Aorta (tissue), 5 donors: ENCODE measurements at regions not wholly inside any gene's neighbourhood (a gene's known extent, or its start where the extent isn't known, plus 50 kb on each side); places are given as distances from the start of the nearest gene placed in this dataset.

Source experiments
- ATAC-seq: fragments of 200-7000 bp; cut with Tn5 transposase; one replicate; pipeline ENCODE4 v1.9.1; 2022; ENCODE audit warnings: moderate library complexity; ENCODE audit not compliant: low FRiP score
- DNase-seq, 2 donors: peaks; one replicate each; pipeline ENCODE4 v3.0.0-alpha.2; 2020
- H3K27ac ChIP-seq, 2 donors: one replicate each; pipeline ENCODE4 v1.5.1; 2013; ENCODE audit warnings: low read length in 2 of 2, mild to moderate bottlenecking in 2 of 2, moderate library complexity in 2 of 2, control low read depth in 1 of 2, inconsistent platforms in 1 of 2, low read depth in 1 of 2
- H3K27me3 ChIP-seq, 2 donors: one replicate each; pipeline ENCODE4 v1.6.1; 2013; ENCODE audit warnings: control low read depth in 1 of 2, low read length in 1 of 2, mild to moderate bottlenecking in 1 of 2, moderate library complexity in 1 of 2; ENCODE audit not compliant: insufficient read depth in 2 of 2, control insufficient read depth in 1 of 2
- H3K36me3 ChIP-seq, 2 donors: one replicate each; pipeline ENCODE4 v1.6.1; 2013; ENCODE audit warnings: control low read depth in 1 of 2, low read length in 1 of 2, mild to moderate bottlenecking in 1 of 2; ENCODE audit not compliant: insufficient read depth in 2 of 2, control insufficient read depth in 1 of 2
- H3K4me1 ChIP-seq, 2 donors: one replicate each; pipeline ENCODE4 v1.6.1; 2013; ENCODE audit warnings: low read length in 2 of 2, control low read depth in 1 of 2, mild to moderate bottlenecking in 1 of 2, moderate library complexity in 1 of 2; ENCODE audit not compliant: insufficient read depth in 2 of 2, control insufficient read depth in 1 of 2
- H3K4me3 ChIP-seq, 2 donors: one replicate each; pipeline ENCODE4 v1.5.1; 2013; ENCODE audit warnings: low read length in 2 of 2, control low read depth in 1 of 2, mild to moderate bottlenecking in 1 of 2
- H3K9me3 ChIP-seq: one replicate; pipeline ENCODE4 v1.6.1; 2013; ENCODE audit warnings: mild to moderate bottlenecking, low read length; ENCODE audit not compliant: control insufficient read depth
- WGBS, 2 donors: extraction: QIAGEN DNeasy Blood & Tissue Kit; methylation state at CpG; one replicate each; pipeline ENCODE4 v1.1.7; 2013; 5-methylcytosine and 5-hydroxymethylcytosine counted together
- intact Hi-C, 2 donors: fragments of 100-400 bp; cut with DNase I; formaldehyde crosslinking; loops; one replicate each; pipeline versions ENCODE4 v1.14.2 to v1.15.0; 2022
- donor health status: healthy with polysubstance abuse.
- donor health status: Bipolar disorder and iron deficiency.
- donor health status: DM: no; HTN: no; CAD: no.
- donor health status: DM: no; HTN: no; CAD: no.
- donor health status: DM: yes; HTN: yes; CAD: no.

- 98 to 99% methylated on average over 3 of the region's 3 CpGs for WGBS, 2 donors
Measured at GRCh38 chr15:47932261-47932660, 188.5 kb upstream of the SLC24A5 start.

GRCh38 chr15:47932951-47933641, 187.7 kb upstream of the SLC24A5 start:
- Histone ChIP-seq H3K27me3 (no peaks in the 10 kb centered on the region), H3K9me3 (no peaks in the 10 kb centered on the region), H3K4me1 (no peaks in the 10 kb centered on the region), H3K4me3 (no peak overlapping the region), H3K36me3 (no peaks in the 10 kb centered on the region), H3K27ac (no peak overlapping the region)
- WGBS, 2 donors = 64 to 66% methylated on average over 6 of the region's 6 CpGs
- no peak for DNase-seq
- no peak for ATAC-seq
- intact Hi-C loops = loop anchor here in 1 of 2 donors (10.0 kb wide), 1 partner anchor 128 kb away; no protein-coding TSS in a partner anchor

More at GRCh38 chr15:47932261-47932660, 188.5 kb upstream of the SLC24A5 start:
- Histone ChIP-seq H3K27me3 (no peaks in the 10 kb centered on the region), H3K27ac (no peak overlapping the region), H3K36me3 (no peaks in the 10 kb centered on the region), H3K4me3 (no peak overlapping the region), H3K4me1 (no peaks in the 10 kb centered on the region), H3K9me3 (no peaks in the 10 kb centered on the region)
- intact Hi-C loops = loop anchor here in 1 of 2 donors (10.0 kb wide), 1 partner anchor 127 kb away; no protein-coding TSS in a partner anchor
- ATAC-seq = no peak
- DNase-seq = no peak

GRCh38 chr15:47933865-47934264, 186.9 kb upstream of the SLC24A5 start:
- Histone ChIP-seq H3K36me3 (no peaks in the 10 kb centered on the region), H3K27me3 (no peaks in the 10 kb centered on the region), H3K9me3 (no peaks in the 10 kb centered on the region), H3K4me1 (no peaks in the 10 kb centered on the region), H3K4me3 (no peak overlapping the region), H3K27ac (no peak overlapping the region)
- intact Hi-C loops = loop anchor here in 1 of 2 donors (10.0 kb wide), 1 partner anchor 129 kb away; no protein-coding TSS in a partner anchor
- WGBS, 2 donors = 96 to 100% methylated on average over 3 of the region's 3 CpGs
- no peak for ATAC-seq
- DNase-seq = no peak

GRCh38 chr15:47934342-47934741, 186.4 kb upstream of the SLC24A5 start:
- ATAC-seq (no peak), DNase-seq (no peak)
- intact Hi-C loops = loop anchor here in 1 of 2 donors (10.0 kb wide), 1 partner anchor 130 kb away; no protein-coding TSS in a partner anchor
- H3K4me1 ChIP-seq = no peaks in the 10 kb centered on the region
- no peak overlapping the region for H3K27ac ChIP-seq
- H3K4me3 ChIP-seq = no peak overlapping the region
- no peaks in the 10 kb centered on the region for H3K9me3 ChIP-seq
- H3K36me3 ChIP-seq = no peaks in the 10 kb centered on the region
- no peaks in the 10 kb centered on the region for H3K27me3 ChIP-seq

GRCh38 chr15:47937834-47938233, 183.0 kb upstream of the SLC24A5 start:
- intact Hi-C loops = loop anchor here in 1 of 2 donors (10.0 kb wide), 1 partner anchor 133 kb away; no protein-coding TSS in a partner anchor
- no peaks in the 10 kb centered on the region for H3K27me3 ChIP-seq
- no peak for ATAC-seq

GRCh38 chr15:47944637-47945288, 176.0 kb upstream of the SLC24A5 start:
- intact Hi-C loops = no loop called here
- Histone ChIP-seq H3K9me3 (no peaks in the 10 kb centered on the region), H3K4me3 (no peak overlapping the region), H3K36me3 (no peaks in the 10 kb centered on the region), H3K27ac (no peak overlapping the region), H3K4me1 (no peaks in the 10 kb centered on the region), H3K27me3 (no peaks in the 10 kb centered on the region)
- 85 to 86% methylated on average over 5 of the region's 5 CpGs for WGBS, 2 donors
- DNase-seq (no peak), ATAC-seq (no peak)

More at GRCh38 chr15:47937834-47938233, 183.0 kb upstream of the SLC24A5 start:
- no peak overlapping the region for H3K4me3 ChIP-seq
- H3K27ac ChIP-seq = no peak overlapping the region
- H3K36me3 ChIP-seq = no peaks in the 10 kb centered on the region
- no peaks in the 10 kb centered on the region for H3K9me3 ChIP-seq
- H3K4me1 ChIP-seq = no peaks in the 10 kb centered on the region
- no peak for DNase-seq

GRCh38 chr15:47945872-47946650, 174.7 kb upstream of the SLC24A5 start:
- H3K27ac ChIP-seq = no peak overlapping the region
- H3K36me3 ChIP-seq = no peaks in the 10 kb centered on the region
- intact Hi-C loops = no loop called here
- no peaks in the 10 kb centered on the region for H3K9me3 ChIP-seq
- no peaks in the 10 kb centered on the region for H3K27me3 ChIP-seq
- no peak overlapping the region for H3K4me3 ChIP-seq
- DNase-seq (no peak), ATAC-seq (no peak)
- no peaks in the 10 kb centered on the region for H3K4me1 ChIP-seq
- WGBS, 2 donors = 49 to 52% methylated on average over 6 of the region's 6 CpGs

- H3K27me3 ChIP-seq = no peaks in the 10 kb centered on the region
- WGBS, 2 donors = 93 to 94% methylated on average over 4 of the region's 4 CpGs
- DNase-seq (no peak), ATAC-seq (no peak)
- no peaks in the 10 kb centered on the region for H3K36me3 ChIP-seq
- H3K4me1 ChIP-seq = no peaks in the 10 kb centered on the region
- H3K4me3 ChIP-seq = no peak overlapping the region
- intact Hi-C loops = no loop called here
- H3K27ac ChIP-seq = no peak overlapping the region
- H3K9me3 ChIP-seq = no peaks in the 10 kb centered on the region
Measured at GRCh38 chr15:47949815-47950214, 171.0 kb upstream of the SLC24A5 start.
